ENCODE measurements at regions not wholly inside any gene's neighbourhood (a gene's known extent, or its start where the extent isn't known, plus 50 kb on each side); places are given as distances from the start of the nearest gene placed in this dataset.

GRCh38 chr16:73976644-73977043 is 320.0 kb upstream of the PSMD7 start (continued):
- TF ChIP-seq FOXM1 (IDR thresholded peaks at IDR 0.05; ENCODE audit: low read depth) (no peak), EZH2phosphoT487 (IDR thresholded peaks at IDR 0.05; ENCODE audit: borderline replicate concordance, low read depth) (no peak)

- Histone ChIP-seq H3K4me2 (no peak overlapping the region), H3K9ac (no peak overlapping the region), H3K27ac (ENCODE audit: low read depth in 2 of 2, low read length in 1 of 2) (no peak overlapping the region), H3K36me3 (replicated peaks in 1 of 2; ENCODE audit: control insufficient read depth in 1 of 2, insufficient read depth in 2 of 2, low read length in 1 of 2) (no peaks in the 10 kb centered on the region), H3K9me2 (no peaks in the 10 kb centered on the region), H3K9me3 (no peaks in the 10 kb centered on the region), H4K20me1 (ENCODE audit: insufficient read depth) (no peaks in the 10 kb centered on the region), H2AFZ (ENCODE audit: low read depth) (no peak overlapping the region), H3K4me1 (ENCODE audit: control insufficient read depth in 1 of 2, insufficient read depth in 2 of 2, low read depth in 1 of 2, low read length in 1 of 2) (peaks cover 0 to 9% of the 10 kb centered on the region in 2 experiments; a peak in 2 of 4 replicates), H3K27me3 (ENCODE audit: insufficient read depth) (no peaks in the 10 kb centered on the region), H3K79me2 (ENCODE audit: insufficient read depth) (no peaks in the 10 kb centered on the region), H3F3A (replicated peaks; ENCODE audit: insufficient read depth) (no peaks in the 10 kb centered on the region), H3K4me3 (ENCODE audit: low read depth in 2 of 2, low read length in 1 of 2) (no peak overlapping the region)
- no peak for DNase-seq
- ChIA-PET POLR2A (no interaction called here), CTCF (interaction anchor here (1.0 to 2.4 kb wide), 4 partner anchors 10 to 254 kb away, joined by 3 to 9 read pairs (median 4); no protein-coding TSS in a partner anchor)
- 41% methylated on average over 4 of the region's 4 CpGs for WGBS (ENCODE audit: low lambda C conversion rate)
- TF ChIP-seq MXI1 (IDR thresholded peaks at IDR 0.05; ENCODE audit: low read depth, low read length) (no peak), YY1 (IDR thresholded peaks at IDR 0.05; ENCODE audit: low read depth) (no peak), FOXM1 (IDR thresholded peaks at IDR 0.05; ENCODE audit: low read depth) (no peak), TCF12 (IDR thresholded peaks at IDR 0.05) (no peak)
Measured at GRCh38 chr16:73973174-73973573, 323.4 kb upstream of the PSMD7 start.

DNA sequence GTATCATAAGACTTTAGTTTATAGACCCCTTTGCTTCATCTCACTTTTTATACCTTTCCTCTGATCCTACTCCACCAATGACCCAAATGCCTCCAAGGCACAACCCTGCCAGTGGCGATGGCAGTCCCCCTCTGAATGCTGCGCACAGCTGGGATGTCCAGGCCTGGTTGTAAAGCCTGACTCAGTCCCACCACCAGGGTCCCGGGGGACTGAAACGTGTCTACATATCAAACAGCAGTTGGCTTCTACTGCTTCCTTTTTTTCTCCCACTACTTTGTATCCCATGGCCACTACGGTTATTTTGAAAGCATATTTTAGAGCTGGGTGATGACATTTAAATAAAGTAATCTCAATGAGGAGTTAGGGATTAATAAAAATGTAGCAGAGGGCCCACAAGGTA is 329.8 kb upstream of the PSMD7 start:
- Histone ChIP-seq H3K9me2 (no peaks in the 10 kb centered on the region), H3K9me3 (no peaks in the 10 kb centered on the region), H3K9ac (no peak overlapping the region), H3K27ac (ENCODE audit: low read depth in 2 of 2, low read length in 1 of 2) (no peak overlapping the region), H3K36me3 (replicated peaks in 1 of 2; ENCODE audit: control insufficient read depth in 1 of 2, insufficient read depth in 2 of 2, low read length in 1 of 2) (no peaks in the 10 kb centered on the region), H3F3A (replicated peaks; ENCODE audit: insufficient read depth) (no peaks in the 10 kb centered on the region), H3K4me2 (no peak overlapping the region), H3K27me3 (ENCODE audit: insufficient read depth) (no peaks in the 10 kb centered on the region), H3K4me1 (ENCODE audit: control insufficient read depth in 1 of 2, insufficient read depth in 2 of 2, low read depth in 1 of 2, low read length in 1 of 2) (peaks cover 0 to 4% of the 10 kb centered on the region in 2 experiments; a peak in 2 of 4 replicates), H2AFZ (ENCODE audit: low read depth) (no peak overlapping the region), H3K79me2 (ENCODE audit: insufficient read depth) (no peaks in the 10 kb centered on the region), H4K20me1 (ENCODE audit: insufficient read depth) (no peaks in the 10 kb centered on the region), H3K4me3 (ENCODE audit: low read depth in 2 of 2, low read length in 1 of 2) (no peak overlapping the region)
- POLR2A ChIA-PET: interaction anchor here (0.6 kb wide), 1 partner anchor 57 kb away, joined by 3 read pairs; no protein-coding TSS in a partner anchor
- DNase-seq: no peak
- CTCF ChIA-PET: interaction anchor here (0.8 to 9.0 kb wide), 4 partner anchors 10 to 1464 kb away, joined by 3 to 76 read pairs (median 5); no protein-coding TSS in a partner anchor
- 18% methylated on average over 5 of the region's 5 CpGs for WGBS (ENCODE audit: low lambda C conversion rate)
- TF ChIP-seq MXI1 (IDR thresholded peaks at IDR 0.05; ENCODE audit: low read depth, low read length) (no peak), EZH2phosphoT487 (IDR thresholded peaks at IDR 0.05; ENCODE audit: borderline replicate concordance, low read depth) (no peak), TEAD4 (IDR thresholded peaks at IDR 0.05; ENCODE audit: borderline replicate concordance, insufficient read depth) (no peak), TAF1 (IDR thresholded peaks at IDR 0.05; ENCODE audit: borderline replicate concordance, low read depth, low read length) (no peak), FOXM1 (IDR thresholded peaks at IDR 0.05; ENCODE audit: low read depth) (no peak), RAD21 (IDR thresholded peaks at IDR 0.05; ENCODE audit: low read length) (no peak), EP300 (IDR thresholded peaks at IDR 0.05; ENCODE audit: borderline replicate concordance in 1 of 2, low read depth in 1 of 2, low read length in 1 of 2) (no peak), SMC3 (IDR thresholded peaks at IDR 0.05; ENCODE audit: low read depth, low read length) (no peak), ELF1 (IDR thresholded peaks at IDR 0.05) (no peak)
- TF ChIP-seq, protein P1, sequence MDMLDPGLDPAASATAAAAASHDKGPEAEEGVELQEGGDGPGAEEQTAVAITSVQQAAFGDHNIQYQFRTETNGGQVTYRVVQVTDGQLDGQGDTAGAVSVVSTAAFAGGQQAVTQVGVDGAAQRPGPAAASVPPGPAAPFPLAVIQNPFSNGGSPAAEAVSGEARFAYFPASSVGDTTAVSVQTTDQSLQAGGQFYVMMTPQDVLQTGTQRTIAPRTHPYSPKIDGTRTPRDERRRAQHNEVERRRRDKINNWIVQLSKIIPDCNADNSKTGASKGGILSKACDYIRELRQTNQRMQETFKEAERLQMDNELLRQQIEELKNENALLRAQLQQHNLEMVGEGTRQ (IDR thresholded peaks at IDR 0.05; ENCODE audit: borderline replicate concordance, low read depth, low read length): no peak

All from SK-N-SH (cell line).